HEK293T (cell line): ENCODE measurements at regions not wholly inside any gene's neighbourhood (a gene's known extent, or its start where the extent isn't known, plus 50 kb on each side); places are given as distances from the start of the nearest gene placed in this dataset.

Source experiments
- ARNT ChIP-seq: fragments of 450-650 bp; IDR thresholded peaks from 2 replicates; pipeline ENCODE4 v1.6.1; 2017; ENCODE audit warnings: mild to moderate bottlenecking
- BHLHE40 ChIP-seq: fragments of 450-650 bp; IDR thresholded peaks from 2 replicates; pipeline ENCODE4 v1.6.1; 2016; ENCODE audit warnings: mild to moderate bottlenecking, moderate library complexity, borderline replicate concordance
- CTBP1 ChIP-seq: fragments of 450-650 bp; IDR thresholded peaks from 2 replicates; pipeline ENCODE4 v1.6.1; 2016; ENCODE audit warnings: borderline replicate concordance
- ELF4 ChIP-seq: fragments of 450-650 bp; IDR thresholded peaks from 2 replicates; pipeline ENCODE4 v1.6.1; 2017; ENCODE audit warnings: antibody characterized with exemption
- FOXK2 ChIP-seq: fragments of 450-650 bp; IDR thresholded peaks from 2 replicates; pipeline ENCODE4 v1.6.1; 2016; ENCODE audit warnings: mild to moderate bottlenecking
- L3MBTL2 ChIP-seq: fragments of 450-650 bp; conservative IDR thresholded peaks from 2 replicates; pipeline ENCODE4 v1.6.1; 2016; ENCODE audit warnings: mild to moderate bottlenecking
- NFRKB ChIP-seq: fragments of 450-650 bp; IDR thresholded peaks from 2 replicates; pipeline ENCODE4 v1.6.1; 2016; ENCODE audit warnings: mild to moderate bottlenecking, moderate library complexity
- SP1 ChIP-seq: fragments of 450-650 bp; IDR thresholded peaks from 2 replicates; pipeline ENCODE4 v1.6.1; 2017
- TARDBP ChIP-seq: fragments of 450-650 bp; IDR thresholded peaks from 2 replicates; pipeline ENCODE4 v1.6.1; 2016
- ZNF384 ChIP-seq: fragments of 450-650 bp; IDR thresholded peaks from 2 replicates; pipeline ENCODE4 v1.6.1; 2016

GRCh38 chr16:63922560-63922959 lies 1199.3 kb downstream of the CDH11 start:
- no peak for TF ChIP-seq CTBP1
- TF ChIP-seq NFRKB: no peak
- TF ChIP-seq BHLHE40: no peak
- no peak for TF ChIP-seq SP1
- no peak for TF ChIP-seq L3MBTL2
- no peak for TF ChIP-seq FOXK2
- TF ChIP-seq ELF4: no peak
- TF ChIP-seq TARDBP: no peak
- TF ChIP-seq ZNF384: no peak
- TF ChIP-seq ARNT: no peak
